Right lung (tissue), 2 donors: ENCODE measurements at regions not wholly inside any gene's neighbourhood (a gene's known extent, or its start where the extent isn't known, plus 50 kb on each side); places are given as distances from the start of the nearest gene placed in this dataset.

Experiments
- DNase-seq, 2 donors: peaks; one replicate each; pipeline ENCODE4 v3.0.0-alpha.2; 2013

- DNase-seq = no peak
Observed at GRCh38 chr11:111444040-111444439, 65.0 kb upstream of the POU2AF1 start.

- no peak for DNase-seq
Observed at GRCh38 chr11:111443640-111444039, 64.6 kb upstream of the POU2AF1 start.

GRCh38 chr11:111443032-111443431 is 64.0 kb upstream of the POU2AF1 start:
- DNase-seq = no peak

- no peak for DNase-seq
Observed at GRCh38 chr11:111441443-111441842, 62.4 kb upstream of the POU2AF1 start.

GRCh38 chr11:111440416-111441205 is 61.5 kb upstream of the POU2AF1 start:
- DNase-seq = no peak

GRCh38 chr11:111439901-111440300 is 60.8 kb upstream of the POU2AF1 start:
- no peak for DNase-seq

GRCh38 chr11:111438846-111439520 is 59.9 kb upstream of the POU2AF1 start:
- no peak for DNase-seq

- no peak for DNase-seq
Observed at GRCh38 chr11:111438168-111438567, 59.1 kb upstream of the POU2AF1 start.

GRCh38 chr11:111435046-111435698 is 56.1 kb upstream of the POU2AF1 start:
- DNase-seq = no peak

- peak in 1 of 2 donors; percentile 40 for DNase-seq
Observed at GRCh38 chr11:111429066-111429506, 50.0 kb upstream of the POU2AF1 start.
